SJSA1 (cell line): ENCODE measurements at regions not wholly inside any gene's neighbourhood (a gene's known extent, or its start where the extent isn't known, plus 50 kb on each side); places are given as distances from the start of the nearest gene placed in this dataset.

Experiments used
- DNase-seq, 2 experiments: peaks; one replicate each; pipeline ENCODE4 v3.0.0-alpha.2; 2015 to 2020; ENCODE audit warnings: low spot score in 2 of 2, low read depth in 1 of 2
- H3K27ac ChIP-seq: fragments of 250-450 bp; sonication (Bioruptor Pico); 2 replicates; pipeline ENCODE4 v1.5.1; 2020; ENCODE audit warnings: mild to moderate bottlenecking, moderate library complexity
- H3K27me3 ChIP-seq: fragments of 250-450 bp; sonication (Bioruptor Pico); replicated peaks from 2 replicates; pipeline ENCODE4 v1.5.1; 2020; ENCODE audit warnings: mild to moderate bottlenecking, moderate library complexity
- H3K36me3 ChIP-seq: fragments of 250-450 bp; sonication (Bioruptor Pico); 2 replicates; pipeline ENCODE4 v1.5.1; 2020; ENCODE audit warnings: mild to moderate bottlenecking
- H3K4me1 ChIP-seq: fragments of 250-450 bp; sonication (Bioruptor Pico); replicated peaks from 2 replicates; pipeline ENCODE4 v1.6.1; 2021; ENCODE audit warnings: mild to moderate bottlenecking
- H3K4me3 ChIP-seq: fragments of 250-450 bp; sonication (Bioruptor Pico); 2 replicates; pipeline ENCODE4 v1.5.1; 2020; ENCODE audit warnings: mild to moderate bottlenecking
- H3K9me3 ChIP-seq: fragments of 250-450 bp; sonication (Bioruptor Pico); replicated peaks from 2 replicates; pipeline ENCODE4 v1.5.1; 2020; ENCODE audit warnings: mild to moderate bottlenecking

- peak in 1 of 2 experiments; percentile 31 for DNase-seq
- Histone ChIP-seq H3K36me3 (no peaks in the 10 kb centered on the region), H3K4me1 (peaks cover 22% of the 10 kb centered on the region), H3K27ac (0 out of 2 replicates have a peak overlapping the region, but pooled peaks have one; percentile 1), H3K27me3 (no peaks in the 10 kb centered on the region), H3K9me3 (no peaks in the 10 kb centered on the region), H3K4me3 (no peak overlapping the region)
Observed at GRCh38 chr13:105991622-105992277, 543.7 kb downstream of the EFNB2 start.

DNA sequence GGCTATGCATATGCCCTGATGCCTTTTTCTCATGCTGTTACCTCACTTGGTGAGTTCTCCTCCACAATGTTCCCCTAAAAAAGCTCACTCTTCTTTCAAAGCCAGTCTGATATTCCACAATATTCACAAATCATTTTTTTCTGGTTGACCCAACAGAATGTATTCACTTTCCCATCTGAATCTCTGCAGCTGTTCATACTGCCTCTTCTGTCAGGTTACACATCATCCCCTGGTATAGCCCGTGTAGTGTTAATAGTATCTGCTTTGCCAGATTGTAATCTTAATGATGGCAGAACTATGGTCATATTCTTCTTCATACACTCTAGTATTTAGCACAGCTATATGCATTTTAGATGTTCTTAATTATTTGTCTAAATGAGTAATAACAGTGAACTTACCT is 544.3 kb downstream of the EFNB2 start:
- H3K27ac ChIP-seq, result peak overlapping the region; percentile 28; the same call in 1 of the 2 replicates
- H3K9me3 ChIP-seq, result no peaks in the 10 kb centered on the region
- H3K27me3 ChIP-seq, result no peaks in the 10 kb centered on the region
- H3K4me3 ChIP-seq, result no peak overlapping the region
- DNase-seq, result no peak
- H3K36me3 ChIP-seq, result no peaks in the 10 kb centered on the region
- H3K4me1 ChIP-seq, result peaks cover 22% of the 10 kb centered on the region

DNA sequence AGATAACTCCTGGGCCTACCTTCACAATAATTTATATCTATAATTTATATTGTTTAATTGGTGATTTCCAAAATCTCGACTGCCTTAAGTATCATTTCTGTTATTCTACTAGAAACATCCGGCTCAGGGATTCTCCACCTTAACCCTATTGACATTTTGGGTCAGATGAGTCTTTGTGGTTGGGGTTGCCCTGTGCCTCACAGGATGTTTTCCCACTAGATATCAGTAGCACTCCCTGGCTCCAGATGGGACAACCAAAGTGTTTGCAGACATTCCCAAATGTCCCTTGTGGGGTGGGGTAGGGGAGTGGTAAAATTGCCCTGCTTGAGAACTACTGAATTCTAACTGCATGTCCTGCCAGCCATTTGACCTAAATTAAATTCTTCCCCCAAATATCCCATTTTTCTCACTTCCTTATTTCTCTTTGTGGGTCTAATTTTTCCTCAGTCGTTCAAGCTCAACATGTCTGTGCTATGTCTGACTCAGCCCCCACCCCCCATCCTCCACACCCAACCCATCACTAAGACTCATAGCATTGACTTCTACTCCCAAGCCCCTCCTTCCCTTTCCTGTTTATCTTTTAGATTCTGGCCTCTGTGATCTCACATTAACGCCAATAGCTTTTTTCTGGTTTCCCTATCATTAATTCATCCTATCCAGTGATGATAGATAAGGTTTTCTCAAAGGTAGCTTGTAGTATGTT is 545.1 kb downstream of the EFNB2 start:
- peak overlapping the region; percentile 28; the same call in 1 of the 2 replicates for H3K27ac ChIP-seq
- H3K9me3 ChIP-seq, result no peaks in the 10 kb centered on the region
- peaks cover 22% of the 10 kb centered on the region for H3K4me1 ChIP-seq
- no peak overlapping the region for H3K4me3 ChIP-seq
- no peaks in the 10 kb centered on the region for H3K27me3 ChIP-seq
- DNase-seq, result peak in 1 of 2 experiments; percentile 20
- no peaks in the 10 kb centered on the region for H3K36me3 ChIP-seq

- H3K4me3 ChIP-seq, result no peak overlapping the region
- H3K27ac ChIP-seq, result no peak overlapping the region
- H3K4me1 ChIP-seq, result no peaks in the 10 kb centered on the region
- no peaks in the 10 kb centered on the region for H3K9me3 ChIP-seq
- no peaks in the 10 kb centered on the region for H3K27me3 ChIP-seq
- no peak for DNase-seq
- no peaks in the 10 kb centered on the region for H3K36me3 ChIP-seq
Observed at GRCh38 chr13:105984646-105985045, 550.8 kb downstream of the EFNB2 start.

DNA sequence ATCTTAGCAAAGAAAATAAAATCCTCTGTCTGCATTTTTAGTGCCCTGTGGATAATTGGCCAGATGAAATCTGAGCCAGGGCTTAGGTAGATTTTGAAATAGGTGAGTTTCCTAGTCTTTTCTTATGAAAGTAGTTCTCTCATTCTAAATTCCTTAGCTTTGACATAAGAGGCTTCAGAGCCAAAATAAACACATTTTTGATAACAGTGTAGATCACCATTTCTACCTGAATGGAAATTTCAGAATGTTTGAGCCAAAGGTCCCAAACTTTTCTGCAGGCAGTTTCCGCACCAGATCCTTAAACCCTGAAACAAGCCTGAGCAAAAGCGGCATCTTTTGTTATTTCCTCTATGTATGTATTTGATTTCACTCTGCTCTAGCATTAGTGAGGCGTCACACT is 551.2 kb downstream of the EFNB2 start:
- no peak for DNase-seq
- Histone ChIP-seq H3K4me3 (no peak overlapping the region), H3K27ac (no peak overlapping the region), H3K4me1 (no peaks in the 10 kb centered on the region), H3K36me3 (no peaks in the 10 kb centered on the region), H3K9me3 (no peaks in the 10 kb centered on the region), H3K27me3 (no peaks in the 10 kb centered on the region)

- no peak for DNase-seq
- no peaks in the 10 kb centered on the region for H3K36me3 ChIP-seq
- H3K27ac ChIP-seq, result no peak overlapping the region
- H3K9me3 ChIP-seq, result no peaks in the 10 kb centered on the region
- no peaks in the 10 kb centered on the region for H3K4me1 ChIP-seq
- no peak overlapping the region for H3K4me3 ChIP-seq
- H3K27me3 ChIP-seq, result no peaks in the 10 kb centered on the region
Observed at GRCh38 chr13:105982219-105982930, 553.1 kb downstream of the EFNB2 start.

GRCh38 chr13:105979131-105980011 is 556.1 kb downstream of the EFNB2 start:
- Histone ChIP-seq H3K4me1 (no peaks in the 10 kb centered on the region), H3K36me3 (no peaks in the 10 kb centered on the region), H3K9me3 (no peaks in the 10 kb centered on the region), H3K27me3 (no peaks in the 10 kb centered on the region), H3K4me3 (no peak overlapping the region), H3K27ac (no peak overlapping the region)
- no peak for DNase-seq

DNA sequence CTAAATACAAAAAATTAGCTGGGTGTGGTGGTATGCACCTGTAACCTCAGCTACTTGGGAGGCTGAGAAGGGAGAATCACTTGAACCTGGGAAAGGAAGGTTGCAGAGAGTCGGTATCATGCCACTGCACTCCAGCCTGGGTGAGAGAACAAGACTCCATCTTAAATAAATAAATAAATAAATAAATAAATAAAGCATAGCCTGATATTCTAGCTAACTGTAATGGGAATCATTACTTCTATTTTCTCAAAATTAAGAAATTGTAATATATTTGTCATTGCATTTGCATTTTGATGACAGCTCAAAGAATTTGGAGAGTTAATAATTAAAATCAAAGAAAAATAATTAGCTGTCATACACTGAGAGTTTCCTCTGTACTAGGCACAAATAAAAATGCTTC is 561.1 kb downstream of the EFNB2 start:
- no peak for DNase-seq
- H3K4me1 ChIP-seq, result no peaks in the 10 kb centered on the region
- H3K36me3 ChIP-seq, result no peaks in the 10 kb centered on the region
- no peak overlapping the region for H3K4me3 ChIP-seq
- H3K27ac ChIP-seq, result no peak overlapping the region
- H3K27me3 ChIP-seq, result no peaks in the 10 kb centered on the region
- H3K9me3 ChIP-seq, result no peaks in the 10 kb centered on the region

DNA sequence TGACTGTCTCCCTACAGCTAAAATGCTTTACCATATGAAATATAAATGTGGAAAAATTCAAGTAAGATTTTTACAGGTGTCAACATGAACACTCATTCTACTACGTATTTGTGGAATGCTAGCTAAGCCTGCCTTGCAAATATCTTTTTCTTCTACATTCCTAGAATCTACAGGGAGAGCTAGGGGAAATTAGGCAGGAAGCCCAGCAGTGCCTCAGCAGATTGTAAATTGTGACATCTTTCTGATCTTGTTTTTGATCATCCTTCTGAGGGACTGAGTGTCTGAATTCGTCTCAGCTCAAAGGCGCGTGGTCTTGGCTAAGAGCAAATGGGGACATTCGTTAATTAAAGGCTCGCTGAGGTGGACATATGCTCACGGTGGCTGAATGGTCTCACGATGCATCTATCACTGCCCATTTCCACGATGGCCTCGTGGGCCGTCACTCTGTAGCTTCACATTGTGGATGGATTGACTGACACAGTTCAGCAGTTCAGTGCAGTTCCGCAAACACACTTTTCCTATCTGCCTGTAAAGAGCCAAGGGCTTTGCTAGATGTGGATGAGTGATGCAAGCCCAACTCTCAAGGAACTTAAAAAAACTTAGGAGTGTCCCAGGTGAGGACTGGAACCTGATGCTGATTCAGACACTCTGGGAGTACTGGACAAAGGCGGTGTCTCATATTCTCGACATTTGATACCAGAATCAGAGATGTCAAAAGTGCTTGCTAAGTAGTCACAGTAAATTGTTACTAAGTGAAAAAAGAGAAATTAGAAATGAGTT is 562.5 kb downstream of the EFNB2 start:
- DNase-seq, result no peak
- Histone ChIP-seq H3K9me3 (no peaks in the 10 kb centered on the region), H3K27me3 (no peaks in the 10 kb centered on the region), H3K4me3 (no peak overlapping the region), H3K36me3 (no peaks in the 10 kb centered on the region), H3K27ac (no peak overlapping the region), H3K4me1 (no peaks in the 10 kb centered on the region)

DNA sequence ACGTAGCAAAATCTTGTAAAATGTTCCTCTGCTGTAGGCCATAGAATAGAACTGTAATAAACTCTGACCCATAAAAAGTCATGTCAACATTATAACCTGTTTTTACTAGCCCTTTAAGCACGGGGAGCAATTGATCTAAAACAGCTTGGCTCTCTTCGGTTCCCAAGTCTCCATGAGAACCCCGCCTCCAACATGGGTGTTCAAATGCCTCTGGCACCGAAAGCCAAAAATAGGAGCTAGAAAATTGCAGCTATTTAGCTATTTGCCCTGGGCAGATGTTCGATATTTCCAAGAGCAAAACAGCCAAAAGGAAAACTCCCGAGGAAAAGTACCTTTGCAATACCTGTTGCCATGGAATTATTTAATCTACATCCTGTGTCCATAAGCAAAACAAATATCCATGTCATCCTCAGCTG is 563.1 kb downstream of the EFNB2 start:
- Histone ChIP-seq H3K27me3 (no peaks in the 10 kb centered on the region), H3K9me3 (no peaks in the 10 kb centered on the region), H3K4me1 (no peaks in the 10 kb centered on the region), H3K27ac (no peak overlapping the region), H3K36me3 (no peaks in the 10 kb centered on the region), H3K4me3 (no peak overlapping the region)
- DNase-seq, result no peak

GRCh38 chr13:105971738-105972137 is 563.7 kb downstream of the EFNB2 start:
- DNase-seq, result no peak
- Histone ChIP-seq H3K4me3 (no peak overlapping the region), H3K27me3 (no peaks in the 10 kb centered on the region), H3K27ac (no peak overlapping the region), H3K9me3 (no peaks in the 10 kb centered on the region), H3K36me3 (no peaks in the 10 kb centered on the region), H3K4me1 (no peaks in the 10 kb centered on the region)

DNA sequence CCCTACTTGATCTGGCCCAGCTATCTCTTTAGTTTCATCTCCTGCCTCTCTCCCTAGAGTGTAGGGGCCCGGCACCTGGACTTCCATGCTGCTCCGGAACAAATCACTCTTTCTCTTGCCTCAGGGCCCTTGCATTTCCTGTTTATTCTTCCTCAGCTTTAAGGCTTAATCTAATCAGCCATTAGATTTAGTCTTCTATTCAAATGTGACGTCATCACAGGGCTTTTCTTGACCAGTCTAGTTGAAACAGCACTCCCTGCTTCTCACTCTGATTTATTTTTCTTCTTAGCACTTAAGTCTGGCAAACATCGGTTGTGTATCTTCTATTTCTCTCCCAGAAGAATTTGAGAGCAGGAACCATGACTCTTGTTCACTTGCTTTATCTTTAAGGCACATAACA is 564.1 kb downstream of the EFNB2 start:
- Histone ChIP-seq H3K4me1 (no peaks in the 10 kb centered on the region), H3K27ac (no peak overlapping the region), H3K27me3 (no peaks in the 10 kb centered on the region), H3K36me3 (no peaks in the 10 kb centered on the region), H3K9me3 (no peaks in the 10 kb centered on the region), H3K4me3 (no peak overlapping the region)
- no peak for DNase-seq

DNA sequence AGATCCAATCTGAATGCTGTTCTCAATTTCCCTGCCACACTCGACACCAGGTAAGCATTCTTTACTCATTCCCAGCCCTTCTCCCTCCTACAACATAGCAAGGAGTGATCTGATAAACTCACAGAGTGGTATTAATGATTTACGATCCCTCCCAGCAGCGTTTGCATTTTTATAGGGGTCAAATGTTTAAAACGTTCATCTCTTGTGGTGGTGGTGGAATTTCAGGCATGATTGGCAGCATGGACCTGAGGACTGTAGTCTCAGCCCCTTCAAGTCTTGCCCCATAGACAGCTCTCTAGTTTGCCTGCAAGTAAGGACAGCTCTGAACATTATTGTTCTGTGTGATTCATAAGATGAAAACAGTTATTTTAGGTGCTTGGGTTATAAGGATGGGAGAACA is 565.7 kb downstream of the EFNB2 start:
- DNase-seq, result no peak
- no peaks in the 10 kb centered on the region for H3K36me3 ChIP-seq
- no peak overlapping the region for H3K4me3 ChIP-seq
- no peaks in the 10 kb centered on the region for H3K4me1 ChIP-seq
- H3K27ac ChIP-seq, result no peak overlapping the region
- H3K27me3 ChIP-seq, result no peaks in the 10 kb centered on the region
- no peaks in the 10 kb centered on the region for H3K9me3 ChIP-seq
